Kidney epithelial cell (primary cell): ENCODE measurements at regions not wholly inside any gene's neighbourhood (a gene's known extent, or its start where the extent isn't known, plus 50 kb on each side); places are given as distances from the start of the nearest gene placed in this dataset.
A peak's percentile ranks its signal among the peaks of the same experiment; 100 is the strongest.

Source experiments
- DNase-seq: peaks from one replicate; pipeline ENCODE4 v3.0.0-alpha.2; 2010; ENCODE audit warnings: low read depth
- H3K27me3 ChIP-seq: 2 replicates; pipeline ENCODE4 v1.6.0; 2011; ENCODE audit warnings: low read length; ENCODE audit not compliant: control insufficient read depth, insufficient read depth
- H3K36me3 ChIP-seq: 2 replicates; pipeline ENCODE4 v1.5.1; 2011; ENCODE audit warnings: low read length; ENCODE audit not compliant: control insufficient read depth, insufficient read depth
- H3K4me3 ChIP-seq: 2 replicates; pipeline ENCODE4 v1.5.1; 2011; ENCODE audit warnings: low read depth, mild to moderate bottlenecking, control low read depth, low read length
- CTCF ChIP-seq: IDR thresholded peaks from 2 replicates; pipeline ENCODE4 v1.5.1; 2011; ENCODE audit warnings: mild to moderate bottlenecking, moderate library complexity, low read length, control low read depth, inconsistent platforms; ENCODE audit not compliant: insufficient read depth, poor library complexity, severe bottlenecking

- DNase-seq: peak; percentile 44
- TF ChIP-seq CTCF: no peak
- Histone ChIP-seq H3K4me3 (no peak overlapping the region), H3K27me3 (no peaks in the 10 kb centered on the region), H3K36me3 (no peaks in the 10 kb centered on the region)
Observed at GRCh38 chr2:108189316-108189715, 50.5 kb upstream of the SULT1C3 start.
